ENCODE measurements at regions not wholly inside any gene's neighbourhood (a gene's known extent, or its start where the extent isn't known, plus 50 kb on each side); places are given as distances from the start of the nearest gene placed in this dataset.
"Not testable (repeated sequence)": the region's sequence is repeated elsewhere in the genome, so short reads cannot be mapped to it uniquely, and the experiment has no call there.

DNA sequence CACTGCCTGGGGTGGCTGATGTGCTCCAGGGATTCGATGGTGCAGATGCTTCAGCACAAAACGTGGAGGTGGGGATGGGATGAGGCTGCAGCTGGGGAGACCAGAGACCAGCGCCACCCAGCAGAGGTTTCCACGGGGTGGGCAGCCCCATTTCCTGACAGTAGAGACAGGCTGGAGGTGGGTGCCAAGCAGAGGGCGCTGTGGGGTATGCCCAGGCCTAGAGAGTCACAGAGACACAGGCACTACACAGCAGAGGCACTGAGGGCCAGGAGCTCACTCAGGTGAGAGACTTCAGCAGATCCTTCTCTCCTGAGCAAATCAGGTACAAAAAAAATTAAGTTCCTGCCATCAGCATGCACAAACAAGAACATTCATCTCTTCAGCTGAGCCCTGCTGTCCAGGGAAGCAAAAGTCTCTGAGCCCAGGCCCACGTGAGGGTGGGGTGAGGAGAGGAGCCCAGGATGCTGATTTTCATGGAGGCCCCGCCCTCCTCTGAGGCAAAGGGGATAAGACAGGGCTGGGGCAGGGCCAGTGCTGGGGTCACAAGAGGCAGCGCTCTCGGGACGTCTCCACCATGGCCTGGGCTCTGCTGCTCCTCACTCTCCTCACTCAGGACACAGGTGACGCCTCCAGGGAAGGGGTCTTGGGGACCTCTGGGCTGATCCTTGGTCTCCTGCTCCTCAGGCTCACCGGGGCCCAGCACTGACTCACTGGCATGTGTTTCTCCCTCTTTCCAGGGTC is 53.1 kb downstream of the GGTLC2 start:
- no peak for DNase-seq

DNA sequence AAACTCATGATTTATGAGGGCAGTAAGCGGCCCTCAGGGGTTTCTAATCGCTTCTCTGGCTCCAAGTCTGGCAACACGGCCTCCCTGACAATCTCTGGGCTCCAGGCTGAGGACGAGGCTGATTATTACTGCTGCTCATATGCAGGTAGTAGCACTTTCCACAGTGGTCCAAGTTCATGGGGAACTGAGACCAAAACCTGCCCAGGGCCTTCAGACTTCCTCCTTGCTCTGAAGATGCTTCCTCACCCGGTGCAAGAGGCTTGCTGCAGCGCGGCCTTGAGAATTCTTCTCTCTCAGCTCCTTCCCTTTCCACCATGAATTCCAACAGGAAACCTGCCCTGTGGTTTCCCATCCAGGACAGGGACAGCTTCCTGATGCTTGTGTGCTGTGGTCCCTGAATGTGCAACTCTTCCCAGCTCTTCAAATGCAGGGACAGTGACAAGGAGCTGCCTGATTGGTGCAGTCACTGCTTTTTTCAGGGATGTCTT is 53.9 kb downstream of the GGTLC2 start:
- no peak for DNase-seq

DNA sequence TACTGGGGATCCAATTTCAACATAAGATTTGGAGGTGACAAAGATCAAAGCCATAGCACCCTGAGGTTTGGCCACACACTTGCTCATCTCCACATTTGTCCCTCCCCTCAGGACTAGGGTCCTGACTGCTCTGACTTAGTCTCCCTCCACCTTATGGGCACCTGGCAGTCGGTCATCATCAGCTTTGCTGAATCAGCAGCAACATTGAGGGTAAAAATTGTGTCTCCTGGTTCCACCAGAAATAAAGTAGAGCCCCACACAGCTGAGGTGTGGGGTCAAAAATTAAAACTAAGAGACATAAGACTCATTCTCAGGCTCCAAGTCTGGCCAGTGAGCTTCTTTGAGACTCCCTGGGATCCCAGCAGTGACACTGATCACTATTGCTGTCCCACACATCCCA is 56.2 kb downstream of the GGTLC2 start:
- no peak for DNase-seq

GRCh38 chr22:22701557-22701956 is 57.1 kb downstream of the GGTLC2 start:
- DNase-seq: not testable (repeated sequence)

DNA sequence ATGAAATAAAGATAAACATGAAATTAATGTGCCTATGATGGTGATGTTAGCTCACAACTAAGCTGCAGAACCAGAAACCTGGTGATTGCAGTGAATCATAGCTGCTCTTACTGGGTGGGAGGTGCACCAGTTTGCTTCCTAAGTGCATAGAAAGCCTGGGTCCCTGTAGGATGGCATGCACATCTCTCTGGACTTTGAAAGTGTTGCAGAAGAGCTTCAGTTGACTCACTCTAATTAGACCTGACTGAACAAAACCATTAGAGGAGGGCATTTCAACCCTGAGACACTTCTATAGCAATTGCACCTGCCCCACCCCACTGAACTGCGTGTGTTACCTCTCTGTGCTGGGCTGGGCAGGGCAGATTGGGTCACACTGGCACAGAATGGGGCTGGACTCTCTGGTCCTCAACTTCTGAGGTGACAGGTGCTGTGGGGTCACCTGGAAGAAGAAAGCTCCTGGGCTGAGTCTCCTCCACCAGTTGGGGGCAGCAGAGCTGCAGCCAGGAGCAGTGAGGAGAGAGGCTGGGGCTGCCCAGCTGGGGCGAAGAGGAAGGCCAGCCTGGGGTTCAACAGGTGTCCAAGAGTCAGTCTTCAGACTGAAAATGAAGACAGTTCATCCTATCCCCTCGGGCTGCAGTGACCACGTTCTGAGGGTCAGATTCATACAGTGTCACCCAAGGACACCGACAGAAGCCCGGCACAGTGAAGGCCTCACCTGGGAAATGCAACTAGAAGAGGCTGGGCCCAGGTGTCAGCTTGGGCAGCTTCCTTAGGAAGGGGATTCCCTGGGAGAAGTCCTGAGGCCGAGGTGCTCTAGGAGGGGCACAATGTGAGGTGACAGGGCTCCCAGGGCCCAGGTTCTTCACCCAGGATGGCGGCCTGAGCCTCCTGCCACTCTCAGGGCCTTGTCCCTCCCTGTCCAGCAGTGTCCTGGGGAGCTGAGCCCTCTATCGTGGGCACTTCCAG is 58.1 kb downstream of the GGTLC2 start:
- no peak for DNase-seq

DNA sequence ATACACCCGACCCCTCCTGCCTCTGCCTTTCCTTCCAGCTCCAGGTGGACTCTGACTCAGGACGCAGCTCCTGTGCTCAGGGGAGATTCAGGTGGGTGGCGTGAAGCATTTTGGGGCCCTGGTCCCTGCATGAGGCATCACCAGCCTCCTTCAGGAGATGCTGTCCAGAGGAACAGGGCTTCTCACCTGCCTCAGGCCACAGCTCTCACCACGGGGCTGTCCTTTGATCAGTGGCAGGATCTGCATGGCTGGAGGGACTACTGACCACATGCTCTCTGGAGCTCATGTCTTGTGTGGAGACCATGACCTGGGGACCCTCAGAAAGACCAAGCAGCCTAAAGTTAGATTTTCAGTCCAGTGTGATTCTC is 58.8 kb downstream of the GGTLC2 start:
- no peak for DNase-seq

GRCh38 chr22:22703715-22704114 is 59.3 kb downstream of the GGTLC2 start:
- DNase-seq: no peak

- DNase-seq: no peak
Measured at GRCh38 chr22:22704156-22704946, 59.9 kb downstream of the GGTLC2 start.

- DNase-seq: no peak
Measured at GRCh38 chr22:22705328-22706100, 61.1 kb downstream of the GGTLC2 start.

GRCh38 chr22:22706253-22706915 is 62.0 kb downstream of the GGTLC2 start:
- DNase-seq: no peak

GRCh38 chr22:22709719-22710445 is 65.5 kb downstream of the GGTLC2 start:
- DNase-seq: no peak

DNA sequence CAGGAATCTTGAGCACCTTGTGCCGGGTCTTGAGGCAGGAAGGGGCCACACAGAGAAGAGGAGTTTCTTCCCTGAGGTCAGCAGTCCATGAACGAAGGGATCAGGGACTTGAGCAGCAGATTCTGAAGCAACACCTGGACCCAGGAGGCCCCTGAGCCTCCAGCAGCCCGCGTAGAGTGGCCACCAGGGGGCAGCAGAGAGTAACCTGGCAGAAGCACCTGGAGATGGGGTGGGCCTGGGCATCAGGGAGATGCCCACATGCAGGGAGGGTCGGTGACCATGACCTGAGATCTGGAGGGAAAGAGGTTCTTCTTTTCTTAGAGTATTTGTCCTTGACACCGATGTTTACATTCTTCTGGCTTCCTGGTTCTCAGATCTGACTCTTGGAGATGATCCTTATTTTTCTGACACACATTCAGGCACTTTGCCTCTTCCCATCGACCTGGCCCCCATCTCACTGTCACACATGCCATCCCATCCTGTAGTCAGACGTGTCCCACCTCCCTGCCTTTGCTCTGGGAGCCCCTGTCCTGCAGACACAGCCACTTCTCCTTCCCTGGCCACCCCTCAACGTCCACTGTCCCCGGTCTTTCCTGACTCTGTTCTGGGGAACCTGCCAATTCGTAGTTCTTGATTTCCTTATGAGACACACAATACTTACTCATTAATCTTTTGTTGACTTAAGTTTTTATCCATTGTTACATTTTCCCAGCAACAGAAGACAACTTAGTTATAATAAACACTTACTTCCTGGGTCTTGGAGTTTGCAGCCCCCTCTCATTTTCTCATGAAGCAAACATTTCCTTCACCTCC is 66.5 kb downstream of the GGTLC2 start:
- peak; percentile 32 for DNase-seq

- no peak for DNase-seq
Measured at GRCh38 chr22:22711532-22711913, 67.1 kb downstream of the GGTLC2 start.

DNA sequence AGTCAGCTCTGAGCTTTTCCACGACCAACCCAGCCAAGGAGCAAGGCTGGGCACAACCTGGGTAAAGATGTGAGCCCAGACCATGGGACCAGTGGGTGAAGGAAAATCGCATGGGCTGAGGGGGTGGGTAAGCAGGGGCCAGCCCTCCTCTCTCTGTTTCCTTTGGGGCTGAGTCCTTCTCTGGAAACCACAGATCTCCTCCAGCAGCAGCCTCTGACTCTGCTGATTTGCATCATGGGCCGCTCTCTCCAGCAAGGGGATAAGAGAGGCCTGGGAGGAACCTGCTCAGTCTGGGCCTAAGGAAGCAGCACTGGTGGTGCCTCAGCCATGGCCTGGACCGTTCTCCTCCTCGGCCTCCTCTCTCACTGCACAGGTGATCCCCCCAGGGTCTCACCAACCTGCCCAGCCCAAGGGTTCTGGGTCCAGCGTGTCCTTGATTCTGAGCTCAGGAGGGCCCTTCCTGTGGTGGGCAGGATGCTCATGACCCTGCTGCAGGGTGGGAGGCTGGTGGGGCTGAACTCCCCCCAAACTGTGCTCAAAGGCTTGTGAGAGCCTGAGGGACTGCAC is 67.8 kb downstream of the GGTLC2 start:
- no peak for DNase-seq

DNA sequence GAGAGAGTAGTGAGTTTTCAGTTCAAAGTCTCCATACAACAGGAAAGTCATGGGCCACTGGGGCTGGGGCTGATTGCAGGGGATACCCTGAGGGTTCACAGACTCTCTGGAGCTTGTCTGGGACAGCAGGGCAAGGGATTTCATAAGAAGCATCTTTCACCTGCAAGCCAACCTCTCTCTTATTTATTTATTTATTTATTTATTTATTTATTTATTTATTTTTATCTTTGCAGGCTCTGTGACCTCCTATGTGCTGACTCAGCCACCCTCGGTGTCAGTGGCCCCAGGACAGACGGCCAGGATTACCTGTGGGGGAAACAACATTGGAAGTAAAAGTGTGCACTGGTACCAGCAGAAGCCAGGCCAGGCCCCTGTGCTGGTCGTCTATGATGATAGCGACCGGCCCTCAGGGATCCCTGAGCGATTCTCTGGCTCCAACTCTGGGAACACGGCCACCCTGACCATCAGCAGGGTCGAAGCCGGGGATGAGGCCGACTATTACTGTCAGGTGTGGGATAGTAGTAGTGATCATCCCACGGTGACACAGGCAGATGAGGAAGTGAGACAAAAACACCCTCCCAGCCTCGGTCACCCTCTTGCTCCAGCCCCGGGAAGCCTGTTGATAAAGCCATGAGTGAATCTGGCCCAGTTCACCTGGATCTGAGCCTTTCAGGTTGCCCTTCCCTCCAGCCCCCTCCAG is 68.4 kb downstream of the GGTLC2 start:
- DNase-seq: no peak

- DNase-seq: no peak
Measured at GRCh38 chr22:22713416-22713815, 69.0 kb downstream of the GGTLC2 start.

DNA sequence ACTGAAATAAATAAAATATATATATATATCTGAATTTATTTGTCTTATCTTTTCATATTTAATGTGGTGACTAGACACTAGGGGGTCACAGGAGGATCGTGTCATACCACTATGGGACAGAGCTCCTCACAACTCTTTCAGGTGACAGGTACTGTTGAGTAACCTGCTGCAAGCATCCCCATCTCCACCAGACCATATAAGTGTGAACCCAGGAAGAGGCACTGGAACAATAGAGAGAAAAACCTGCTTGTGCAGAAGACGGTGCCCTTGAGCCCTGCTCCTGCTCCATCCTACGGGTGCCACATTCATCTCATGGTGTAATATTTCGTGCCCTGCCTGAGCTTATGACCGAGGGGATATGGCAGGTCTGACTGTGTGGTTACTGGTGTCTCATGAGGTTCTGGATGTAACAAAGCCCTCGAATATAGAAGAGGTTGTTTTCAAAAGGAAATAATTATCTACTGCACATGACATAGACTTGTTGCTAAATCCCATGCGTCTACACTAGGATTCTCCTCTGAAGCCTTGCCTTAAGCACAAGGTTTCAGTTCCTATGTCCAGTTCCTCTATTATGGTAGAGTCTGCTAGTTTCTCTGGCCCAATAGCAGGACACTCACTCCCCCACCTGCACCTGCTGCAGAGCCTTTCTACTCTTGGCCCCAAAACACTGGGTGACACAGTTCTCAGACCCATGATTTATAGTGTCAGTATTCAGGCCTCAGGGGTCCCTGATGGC is 70.4 kb downstream of the GGTLC2 start:
- DNase-seq: no peak

- no peak for DNase-seq
Measured at GRCh38 chr22:22716136-22716665, 71.8 kb downstream of the GGTLC2 start.
